SK-N-MC (cell line): ENCODE measurements at regions not wholly inside any gene's neighbourhood (a gene's known extent, or its start where the extent isn't known, plus 50 kb on each side); places are given as distances from the start of the nearest gene placed in this dataset.

Source experiments
- EZH2 ChIP-seq: fragments of 200-600 bp; sonication (generic); IDR thresholded peaks from one replicate; pipeline ENCODE4 v1.6.1; 2017; ENCODE audit warnings: antibody characterized with exemption
- POLR2AphosphoS5 ChIP-seq: IDR thresholded peaks from 2 replicates; pipeline ENCODE4 v1.6.1; 2012; ENCODE audit warnings: mild to moderate bottlenecking, low read depth, low read length, borderline replicate concordance

- no peak for TF ChIP-seq EZH2
- no peak for TF ChIP-seq POLR2AphosphoS5
Measured at GRCh38 chr2:185891403-185891802, 152.8 kb downstream of the FSIP2 start.
